ENCODE measurements at regions not wholly inside any gene's neighbourhood (a gene's known extent, or its start where the extent isn't known, plus 50 kb on each side); places are given as distances from the start of the nearest gene placed in this dataset.

- H3K9me2 ChIP-seq (replicated peaks; ENCODE audit: insufficient read depth, low read length) = no peaks in the 10 kb centered on the region; the same call in 1 of the 2 replicates
- H2AFZ ChIP-seq (ENCODE audit: low read depth, low read length, severe bottlenecking) = no peak overlapping the region
- TF ChIP-seq, protein P1, sequence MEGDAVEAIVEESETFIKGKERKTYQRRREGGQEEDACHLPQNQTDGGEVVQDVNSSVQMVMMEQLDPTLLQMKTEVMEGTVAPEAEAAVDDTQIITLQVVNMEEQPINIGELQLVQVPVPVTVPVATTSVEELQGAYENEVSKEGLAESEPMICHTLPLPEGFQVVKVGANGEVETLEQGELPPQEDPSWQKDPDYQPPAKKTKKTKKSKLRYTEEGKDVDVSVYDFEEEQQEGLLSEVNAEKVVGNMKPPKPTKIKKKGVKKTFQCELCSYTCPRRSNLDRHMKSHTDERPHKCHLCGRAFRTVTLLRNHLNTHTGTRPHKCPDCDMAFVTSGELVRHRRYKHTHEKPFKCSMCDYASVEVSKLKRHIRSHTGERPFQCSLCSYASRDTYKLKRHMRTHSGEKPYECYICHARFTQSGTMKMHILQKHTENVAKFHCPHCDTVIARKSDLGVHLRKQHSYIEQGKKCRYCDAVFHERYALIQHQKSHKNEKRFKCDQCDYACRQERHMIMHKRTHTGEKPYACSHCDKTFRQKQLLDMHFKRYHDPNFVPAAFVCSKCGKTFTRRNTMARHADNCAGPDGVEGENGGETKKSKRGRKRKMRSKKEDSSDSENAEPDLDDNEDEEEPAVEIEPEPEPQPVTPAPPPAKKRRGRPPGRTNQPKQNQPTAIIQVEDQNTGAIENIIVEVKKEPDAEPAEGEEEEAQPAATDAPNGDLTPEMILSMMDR (IDR thresholded peaks at IDR 0.05; ENCODE audit: insufficient read depth, low read length, poor library complexity, severe bottlenecking) = no peak
- TF ChIP-seq EZH2phosphoT487 (conservative IDR thresholded peaks at IDR 0.05; ENCODE audit: low read length) = no peak
- no peak overlapping the region for H3K4me2 ChIP-seq (ENCODE audit: low read depth, low read length, poor library complexity, severe bottlenecking)
- no peaks in the 10 kb centered on the region for H3F3A ChIP-seq (ENCODE audit: insufficient read depth)
- no peak overlapping the region for H3K27ac ChIP-seq (ENCODE audit: low read depth, low read length)
- no peaks in the 10 kb centered on the region for H3K9me3 ChIP-seq (ENCODE audit: insufficient read depth, low read length)
- H3K36me3 ChIP-seq (ENCODE audit: low read length) = no peaks in the 10 kb centered on the region
- H3K79me2 ChIP-seq (ENCODE audit: insufficient read depth, low read length) = no peaks in the 10 kb centered on the region
- no peak overlapping the region for H3K9ac ChIP-seq (ENCODE audit: low read length)
- no peaks in the 10 kb centered on the region for H4K20me1 ChIP-seq (ENCODE audit: low read depth, low read length)
- no peak overlapping the region for H3K4me3 ChIP-seq (ENCODE audit: insufficient read depth, low read length, poor library complexity, severe bottlenecking)
- H3K27me3 ChIP-seq (ENCODE audit: low read length) = no peaks in the 10 kb centered on the region
Observed at GRCh38 chr1:76003946-76004345, 70.6 kb upstream of the ST6GALNAC3 start.

DNA sequence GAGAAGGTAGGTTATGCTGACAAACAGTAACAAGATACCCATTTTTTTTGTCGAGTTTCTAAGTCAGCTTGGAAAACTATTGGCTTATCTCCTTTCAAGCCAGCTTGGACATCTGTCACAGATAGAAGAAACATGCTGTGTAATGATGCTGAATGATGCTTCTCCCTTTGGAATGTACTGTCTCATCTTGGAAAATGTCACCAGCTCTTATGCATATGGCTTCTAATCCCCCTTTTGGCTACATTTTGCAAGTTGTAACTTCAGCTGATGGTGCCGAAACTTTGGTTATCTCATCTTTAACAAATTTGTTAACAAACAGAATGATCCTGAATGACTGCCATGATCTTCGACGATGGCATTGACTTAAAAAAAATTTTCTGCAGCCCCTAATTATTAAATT lies 68.8 kb upstream of the ST6GALNAC3 start:
- no peak overlapping the region for H3K9ac ChIP-seq (ENCODE audit: low read length)
- H3F3A ChIP-seq (ENCODE audit: insufficient read depth) = no peaks in the 10 kb centered on the region
- H3K27ac ChIP-seq (ENCODE audit: low read depth, low read length) = no peak overlapping the region
- no peaks in the 10 kb centered on the region for H3K9me3 ChIP-seq (ENCODE audit: insufficient read depth, low read length)
- H3K27me3 ChIP-seq (ENCODE audit: low read length) = no peaks in the 10 kb centered on the region
- H3K9me2 ChIP-seq (replicated peaks; ENCODE audit: insufficient read depth, low read length) = no peaks in the 10 kb centered on the region; the same call in 1 of the 2 replicates
- H3K79me2 ChIP-seq (ENCODE audit: insufficient read depth, low read length) = no peaks in the 10 kb centered on the region
- no peak overlapping the region for H2AFZ ChIP-seq (ENCODE audit: low read depth, low read length, severe bottlenecking)
- H3K36me3 ChIP-seq (ENCODE audit: low read length) = no peaks in the 10 kb centered on the region
- TF ChIP-seq, protein P1 (IDR thresholded peaks at IDR 0.05; ENCODE audit: insufficient read depth, low read length, poor library complexity, severe bottlenecking) = no peak
- no peak for TF ChIP-seq EZH2phosphoT487 (conservative IDR thresholded peaks at IDR 0.05; ENCODE audit: low read length)
- no peak overlapping the region for H3K4me3 ChIP-seq (ENCODE audit: insufficient read depth, low read length, poor library complexity, severe bottlenecking)
- no peaks in the 10 kb centered on the region for H4K20me1 ChIP-seq (ENCODE audit: low read depth, low read length)
- H3K4me2 ChIP-seq (ENCODE audit: low read depth, low read length, poor library complexity, severe bottlenecking) = no peak overlapping the region

DNA sequence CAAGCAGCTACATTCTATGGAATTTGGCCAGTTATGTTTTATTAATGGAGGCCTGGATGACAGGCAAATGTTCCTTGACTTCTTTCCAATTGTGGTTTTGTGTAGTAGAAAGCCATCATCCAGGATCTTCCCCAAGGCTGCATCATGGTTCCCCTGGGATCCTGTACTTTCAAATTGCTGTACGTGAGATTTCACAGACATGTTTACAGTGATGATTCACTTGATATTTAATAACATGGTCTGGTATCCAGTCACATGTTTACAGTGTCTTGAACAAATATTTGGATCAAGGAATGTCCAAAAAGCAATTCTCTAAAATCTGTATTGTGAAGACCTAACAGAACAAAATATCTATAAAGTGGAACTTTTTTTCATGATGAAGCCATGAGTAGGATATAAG lies 68.3 kb upstream of the ST6GALNAC3 start:
- Histone ChIP-seq H3K4me2 (ENCODE audit: low read depth, low read length, poor library complexity, severe bottlenecking) (no peak overlapping the region), H3K9me2 (replicated peaks; ENCODE audit: insufficient read depth, low read length) (no peaks in the 10 kb centered on the region; the same call in 1 of the 2 replicates), H3K27ac (ENCODE audit: low read depth, low read length) (no peak overlapping the region), H2AFZ (ENCODE audit: low read depth, low read length, severe bottlenecking) (no peak overlapping the region), H3K9ac (ENCODE audit: low read length) (no peak overlapping the region), H3K79me2 (ENCODE audit: insufficient read depth, low read length) (no peaks in the 10 kb centered on the region), H3F3A (ENCODE audit: insufficient read depth) (no peaks in the 10 kb centered on the region), H3K9me3 (ENCODE audit: insufficient read depth, low read length) (no peaks in the 10 kb centered on the region), H3K36me3 (ENCODE audit: low read length) (no peaks in the 10 kb centered on the region), H4K20me1 (ENCODE audit: low read depth, low read length) (no peaks in the 10 kb centered on the region), H3K4me3 (ENCODE audit: insufficient read depth, low read length, poor library complexity, severe bottlenecking) (no peak overlapping the region), H3K27me3 (ENCODE audit: low read length) (no peaks in the 10 kb centered on the region)
- no peak for TF ChIP-seq EZH2phosphoT487 (conservative IDR thresholded peaks at IDR 0.05; ENCODE audit: low read length)
- TF ChIP-seq, protein P1 (IDR thresholded peaks at IDR 0.05; ENCODE audit: insufficient read depth, low read length, poor library complexity, severe bottlenecking) = no peak
